ENCODE measurements at regions not wholly inside any gene's neighbourhood (a gene's known extent, or its start where the extent isn't known, plus 50 kb on each side); places are given as distances from the start of the nearest gene placed in this dataset.
A peak's percentile ranks its signal among the peaks of the same experiment; 100 is the strongest.
"Not testable (repeated sequence)": the region's sequence is repeated elsewhere in the genome, so short reads cannot be mapped to it uniquely, and the experiment has no call there.

DNA sequence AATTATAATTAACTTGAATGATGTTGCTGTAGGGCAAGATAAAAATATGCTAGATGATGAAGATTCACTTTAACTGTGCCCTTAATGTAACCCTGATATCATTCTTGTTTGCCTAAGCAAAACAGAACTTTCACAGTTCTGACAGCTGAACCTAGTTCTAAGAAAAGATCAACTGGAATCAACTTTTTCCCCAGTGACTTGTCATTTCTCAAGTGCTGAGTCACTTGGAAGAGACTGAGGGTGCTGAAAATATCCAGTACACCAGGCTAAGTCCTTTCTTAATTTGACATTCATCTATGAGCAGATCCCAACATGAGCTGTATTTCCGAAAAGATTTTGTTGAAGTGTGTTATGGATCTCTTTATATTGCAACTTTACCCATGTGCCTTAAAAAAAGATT, 140.4 kb downstream of the MID1IP1 start:
- no peak overlapping the region for H3K4me3 ChIP-seq (ENCODE audit: low read length)
- H3K4me1 ChIP-seq (ENCODE audit: control insufficient read depth, insufficient read depth, low read length) = peaks cover 38% of the 10 kb centered on the region
- no peaks in the 10 kb centered on the region for H3K36me3 ChIP-seq (ENCODE audit: control insufficient read depth, insufficient read depth, low read length, severe bottlenecking)
- H3K27me3 ChIP-seq (replicated peaks; ENCODE audit: control insufficient read depth, insufficient read depth, low read length) = peaks cover 7% of the 10 kb centered on the region
- H3K9ac ChIP-seq (ENCODE audit: low read length) = no peak overlapping the region
- H3K9me3 ChIP-seq (ENCODE audit: control insufficient read depth, low read length) = peaks cover 21% of the 10 kb centered on the region
- DNase-seq (ENCODE audit: low read depth) = peak; percentile 8

DNA sequence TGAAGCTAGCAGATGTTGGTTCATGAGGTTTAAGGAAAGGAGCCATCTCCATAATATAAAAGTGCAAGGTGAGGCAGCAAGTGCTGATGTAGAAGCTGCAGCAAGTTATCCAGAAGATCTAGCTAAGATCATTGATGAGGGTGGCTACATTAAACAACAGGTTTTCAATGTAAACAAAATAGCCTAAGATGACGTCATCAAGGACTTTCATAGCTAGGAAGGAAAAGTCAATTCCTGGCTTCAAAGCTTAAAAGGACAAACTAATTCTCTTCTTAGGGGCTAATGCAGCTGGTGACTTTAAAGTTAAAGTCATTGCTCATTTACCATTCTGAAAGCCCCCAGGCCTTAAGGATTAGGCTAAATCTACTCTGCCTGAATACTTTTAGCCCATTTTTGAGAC, 141.9 kb downstream of the MID1IP1 start:
- Histone ChIP-seq H3K4me1 (ENCODE audit: control insufficient read depth, insufficient read depth, low read length) (peaks cover 38% of the 10 kb centered on the region), H3K36me3 (ENCODE audit: control insufficient read depth, insufficient read depth, low read length, severe bottlenecking) (no peaks in the 10 kb centered on the region), H3K4me3 (ENCODE audit: low read length) (no peak overlapping the region), H3K27me3 (replicated peaks; ENCODE audit: control insufficient read depth, insufficient read depth, low read length) (no peaks in the 10 kb centered on the region), H3K9me3 (ENCODE audit: control insufficient read depth, low read length) (peaks cover 26% of the 10 kb centered on the region), H3K9ac (ENCODE audit: low read length) (no peak overlapping the region)
- DNase-seq (ENCODE audit: low read depth) = no peak

- DNase-seq (ENCODE audit: low read depth) = no peak
Measured at GRCh38 chrX:38948046-38948445, 146.8 kb downstream of the MID1IP1 start.

DNA sequence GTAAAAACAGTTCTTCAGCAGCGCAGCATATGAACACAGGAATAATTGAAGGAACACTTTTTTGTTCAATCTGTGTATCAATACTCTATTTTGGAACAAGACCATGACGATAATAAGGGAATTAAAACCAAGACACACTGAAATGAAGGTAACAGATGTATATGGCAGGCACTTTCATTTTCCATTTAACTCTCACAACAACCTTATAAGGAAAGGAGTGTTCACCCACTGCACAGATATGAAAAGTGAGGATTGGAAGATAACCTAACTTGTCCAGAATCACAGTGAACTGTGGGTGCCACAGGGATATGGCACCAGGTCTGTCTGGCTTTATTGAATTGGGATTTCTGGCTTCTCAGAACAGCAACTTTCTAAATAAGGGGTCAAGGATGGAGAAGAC, 153.3 kb downstream of the MID1IP1 start:
- H3K36me3 ChIP-seq (ENCODE audit: control insufficient read depth, insufficient read depth, low read length, severe bottlenecking) = no peaks in the 10 kb centered on the region
- H3K4me1 ChIP-seq (ENCODE audit: control insufficient read depth, insufficient read depth, low read length) = peaks cover 2% of the 10 kb centered on the region
- H3K9me3 ChIP-seq (ENCODE audit: control insufficient read depth, low read length) = no peaks in the 10 kb centered on the region
- no peak overlapping the region for H3K9ac ChIP-seq (ENCODE audit: low read length)
- DNase-seq (ENCODE audit: low read depth) = no peak
- no peak overlapping the region for H3K4me3 ChIP-seq (ENCODE audit: low read length)
- peaks cover 4% of the 10 kb centered on the region for H3K27me3 ChIP-seq (replicated peaks; ENCODE audit: control insufficient read depth, insufficient read depth, low read length)

More at GRCh38 chrX:38948046-38948445, 146.8 kb downstream of the MID1IP1 start:
- H3K9me3 ChIP-seq (ENCODE audit: control insufficient read depth, low read length) = peaks cover 24% of the 10 kb centered on the region
- H3K36me3 ChIP-seq (ENCODE audit: control insufficient read depth, insufficient read depth, low read length, severe bottlenecking) = no peaks in the 10 kb centered on the region
- H3K9ac ChIP-seq (ENCODE audit: low read length) = no peak overlapping the region
- no peak overlapping the region for H3K4me3 ChIP-seq (ENCODE audit: low read length)
- H3K4me1 ChIP-seq (ENCODE audit: control insufficient read depth, insufficient read depth, low read length) = no peaks in the 10 kb centered on the region
- no peaks in the 10 kb centered on the region for H3K27me3 ChIP-seq (replicated peaks; ENCODE audit: control insufficient read depth, insufficient read depth, low read length)

DNA sequence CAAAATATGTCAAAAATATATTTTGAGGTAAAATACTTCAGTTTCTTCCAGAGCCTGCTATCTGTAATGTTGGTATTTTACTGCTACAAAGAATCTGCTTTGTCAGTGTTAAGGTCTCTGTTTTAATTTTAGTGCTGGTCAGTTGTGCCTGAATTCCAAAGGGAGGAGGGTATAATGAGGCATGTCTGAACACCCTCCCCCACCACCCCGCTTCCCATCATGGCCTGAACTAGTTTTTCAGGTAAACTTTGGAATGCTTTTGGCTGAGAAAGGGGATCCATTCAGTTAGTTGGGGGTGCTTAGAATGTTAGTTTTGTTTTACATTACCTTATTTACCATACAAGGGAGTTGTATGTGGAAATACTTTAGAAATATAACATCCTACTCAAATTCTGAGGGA, 158.5 kb downstream of the MID1IP1 start:
- Histone ChIP-seq H3K4me3 (ENCODE audit: low read length) (no peak overlapping the region), H3K9ac (ENCODE audit: low read length) (no peak overlapping the region), H3K36me3 (ENCODE audit: control insufficient read depth, insufficient read depth, low read length, severe bottlenecking) (no peaks in the 10 kb centered on the region), H3K27me3 (replicated peaks; ENCODE audit: control insufficient read depth, insufficient read depth, low read length) (peaks cover 4% of the 10 kb centered on the region), H3K9me3 (ENCODE audit: control insufficient read depth, low read length) (peaks cover 12% of the 10 kb centered on the region), H3K4me1 (ENCODE audit: control insufficient read depth, insufficient read depth, low read length) (peaks cover 11% of the 10 kb centered on the region)
- no peak for DNase-seq (ENCODE audit: low read depth)

GRCh38 chrX:38960137-38960536, 158.9 kb downstream of the MID1IP1 start:
- peaks cover 11% of the 10 kb centered on the region for H3K4me1 ChIP-seq (ENCODE audit: control insufficient read depth, insufficient read depth, low read length)
- peak; percentile 60 for DNase-seq (ENCODE audit: low read depth)
- no peaks in the 10 kb centered on the region for H3K36me3 ChIP-seq (ENCODE audit: control insufficient read depth, insufficient read depth, low read length, severe bottlenecking)
- peaks cover 4% of the 10 kb centered on the region for H3K27me3 ChIP-seq (replicated peaks; ENCODE audit: control insufficient read depth, insufficient read depth, low read length)
- no peak overlapping the region for H3K4me3 ChIP-seq (ENCODE audit: low read length)
- H3K9me3 ChIP-seq (ENCODE audit: control insufficient read depth, low read length) = peaks cover 12% of the 10 kb centered on the region
- no peak overlapping the region for H3K9ac ChIP-seq (ENCODE audit: low read length)

- Histone ChIP-seq H3K4me1 (ENCODE audit: control insufficient read depth, insufficient read depth, low read length) (peaks cover 11% of the 10 kb centered on the region), H3K36me3 (ENCODE audit: control insufficient read depth, insufficient read depth, low read length, severe bottlenecking) (no peaks in the 10 kb centered on the region), H3K27me3 (replicated peaks; ENCODE audit: control insufficient read depth, insufficient read depth, low read length) (no peaks in the 10 kb centered on the region), H3K9ac (ENCODE audit: low read length) (no peak overlapping the region), H3K9me3 (ENCODE audit: control insufficient read depth, low read length) (peaks cover 12% of the 10 kb centered on the region), H3K4me3 (ENCODE audit: low read length) (no peak overlapping the region)
- no peak for DNase-seq (ENCODE audit: low read depth)
Measured at GRCh38 chrX:38961936-38962335, 160.7 kb downstream of the MID1IP1 start.

GRCh38 chrX:38963244-38963643, 162.0 kb downstream of the MID1IP1 start:
- not testable (repeated sequence) for H3K27me3 ChIP-seq (replicated peaks; ENCODE audit: control insufficient read depth, insufficient read depth, low read length); H3K9ac ChIP-seq (ENCODE audit: low read length); H3K36me3 ChIP-seq (ENCODE audit: control insufficient read depth, insufficient read depth, low read length, severe bottlenecking); DNase-seq (ENCODE audit: low read depth); H3K4me3 ChIP-seq (ENCODE audit: low read length)
- H3K4me1 ChIP-seq (ENCODE audit: control insufficient read depth, insufficient read depth, low read length) = peaks cover 11% of the 10 kb centered on the region
- H3K9me3 ChIP-seq (ENCODE audit: control insufficient read depth, low read length) = peaks cover 12% of the 10 kb centered on the region

- Histone ChIP-seq H3K27me3 (replicated peaks; ENCODE audit: control insufficient read depth, insufficient read depth, low read length) (no peaks in the 10 kb centered on the region), H3K4me1 (ENCODE audit: control insufficient read depth, insufficient read depth, low read length) (peaks cover 4% of the 10 kb centered on the region), H3K4me3 (ENCODE audit: low read length) (no peak overlapping the region), H3K9ac (ENCODE audit: low read length) (no peak overlapping the region), H3K36me3 (ENCODE audit: control insufficient read depth, insufficient read depth, low read length, severe bottlenecking) (no peaks in the 10 kb centered on the region), H3K9me3 (ENCODE audit: control insufficient read depth, low read length) (peaks cover 15% of the 10 kb centered on the region)
- DNase-seq (ENCODE audit: low read depth) = no peak
Measured at GRCh38 chrX:38965888-38966287, 164.6 kb downstream of the MID1IP1 start.

DNA sequence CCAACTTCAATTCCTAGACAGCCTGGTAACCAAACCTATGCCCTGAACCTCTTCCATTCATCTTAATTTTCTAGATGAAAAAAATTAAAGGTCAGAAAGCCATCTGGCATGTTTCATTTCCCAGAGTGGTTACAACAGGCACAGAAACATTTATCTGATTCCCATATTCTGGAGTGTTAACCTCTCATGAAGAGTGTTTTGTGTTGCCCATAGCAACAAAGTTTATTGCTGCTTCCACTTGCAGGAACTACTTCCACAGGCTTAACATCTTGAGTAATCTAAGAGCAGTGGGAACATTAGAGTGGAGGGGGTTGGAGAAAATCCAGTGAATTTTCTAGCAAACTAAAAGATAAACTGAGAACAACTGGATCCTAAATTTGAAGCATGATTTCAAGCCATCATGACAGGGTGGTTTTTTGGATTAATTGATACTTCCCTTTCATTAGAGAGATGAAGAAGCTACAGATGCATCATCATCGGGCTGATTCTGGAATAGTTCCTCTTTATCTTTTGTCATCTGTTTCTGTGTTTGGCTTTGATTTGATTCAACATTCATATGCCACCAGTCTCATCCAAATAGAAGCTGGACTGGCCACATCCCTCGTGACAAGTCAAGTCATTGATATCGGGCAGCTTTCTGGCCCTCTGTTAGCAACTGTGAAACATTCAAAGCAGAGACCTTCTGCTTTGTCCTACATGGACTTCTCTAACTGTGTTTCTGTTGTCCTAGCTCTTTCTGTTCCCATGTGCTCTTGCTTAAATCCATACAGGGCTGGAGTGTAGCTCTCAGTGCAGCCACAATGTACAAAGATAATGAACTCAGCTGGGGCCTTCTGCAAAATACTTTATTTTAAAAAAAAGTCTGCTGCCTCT, 167.3 kb downstream of the MID1IP1 start:
- Histone ChIP-seq H3K9ac (ENCODE audit: low read length) (no peak overlapping the region), H3K4me3 (ENCODE audit: low read length) (no peak overlapping the region), H3K36me3 (ENCODE audit: control insufficient read depth, insufficient read depth, low read length, severe bottlenecking) (no peaks in the 10 kb centered on the region), H3K9me3 (ENCODE audit: control insufficient read depth, low read length) (peaks cover 10% of the 10 kb centered on the region), H3K4me1 (ENCODE audit: control insufficient read depth, insufficient read depth, low read length) (peaks cover 4% of the 10 kb centered on the region), H3K27me3 (replicated peaks; ENCODE audit: control insufficient read depth, insufficient read depth, low read length) (no peaks in the 10 kb centered on the region)
- DNase-seq (ENCODE audit: low read depth) = peak; percentile 23

- H3K27me3 ChIP-seq (replicated peaks; ENCODE audit: control insufficient read depth, insufficient read depth, low read length) = peaks cover 4% of the 10 kb centered on the region
- peaks cover 4% of the 10 kb centered on the region for H3K4me1 ChIP-seq (ENCODE audit: control insufficient read depth, insufficient read depth, low read length)
- H3K9ac ChIP-seq (ENCODE audit: low read length) = no peak overlapping the region
- H3K9me3 ChIP-seq (ENCODE audit: control insufficient read depth, low read length) = peaks cover 9% of the 10 kb centered on the region
- H3K4me3 ChIP-seq (ENCODE audit: low read length) = no peak overlapping the region
- DNase-seq (ENCODE audit: low read depth) = no peak
- no peaks in the 10 kb centered on the region for H3K36me3 ChIP-seq (ENCODE audit: control insufficient read depth, insufficient read depth, low read length, severe bottlenecking)
Measured at GRCh38 chrX:38970074-38970473, 168.8 kb downstream of the MID1IP1 start.
